ENCODE measurements at regions not wholly inside any gene's neighbourhood (a gene's known extent, or its start where the extent isn't known, plus 50 kb on each side); places are given as distances from the start of the nearest gene placed in this dataset.
A peak's percentile ranks its signal among the peaks of the same experiment; 100 is the strongest.
"Not testable (repeated sequence)": the region's sequence is repeated elsewhere in the genome, so short reads cannot be mapped to it uniquely, and the experiment has no call there.

- DNase-seq (ENCODE audit: low spot score), result peak; percentile 38
- intact Hi-C loops (cut with DNase I), result not testable (repeated sequence)
Measured at GRCh38 chr1:867550-867949, 56.2 kb upstream of the SAMD11 start.

GRCh38 chr1:869499-870244 is 54.1 kb upstream of the SAMD11 start:
- intact Hi-C loops (cut with DNase I), result no loop called here
- peak; percentile 92 for DNase-seq (ENCODE audit: low spot score)

Measured in posterior vena cava (tissue), 2 donors.